ENCODE measurements at regions not wholly inside any gene's neighbourhood (a gene's known extent, or its start where the extent isn't known, plus 50 kb on each side); places are given as distances from the start of the nearest gene placed in this dataset.
"Not testable (repeated sequence)": the region's sequence is repeated elsewhere in the genome, so short reads cannot be mapped to it uniquely, and the experiment has no call there.

DNA sequence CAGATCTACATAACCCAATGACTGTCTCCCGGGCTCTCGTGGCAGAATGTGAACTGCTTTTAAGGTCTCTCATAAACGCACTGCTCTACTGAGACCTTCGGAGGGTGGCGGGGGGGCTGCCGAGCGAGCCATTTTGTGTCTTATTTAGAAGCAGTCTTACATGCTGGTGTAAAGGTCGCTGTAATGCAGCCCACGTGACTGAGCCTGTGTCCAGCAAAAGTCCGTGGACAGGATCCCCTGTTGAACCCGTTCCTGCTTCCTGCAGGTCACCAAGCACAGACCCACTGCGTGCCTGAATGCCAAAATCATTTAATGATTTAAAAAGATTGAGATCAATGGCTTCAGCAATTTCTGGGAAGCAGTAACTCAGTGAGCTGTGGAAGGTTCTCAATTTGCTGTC is 415.9 kb downstream of the BCOR start:
- Mint-ChIP-seq H3K27ac (no peak overlapping the region), H3K36me3 (ENCODE audit: low read depth) (no peaks in the 10 kb centered on the region), H3K4me3 (no peak overlapping the region), H3K4me1 (ENCODE audit: low read depth) (no peaks in the 10 kb centered on the region), H3K27me3 (ENCODE audit: low read depth) (peaks cover 16% of the 10 kb centered on the region), H3K9me3 (no peaks in the 10 kb centered on the region)

DNA sequence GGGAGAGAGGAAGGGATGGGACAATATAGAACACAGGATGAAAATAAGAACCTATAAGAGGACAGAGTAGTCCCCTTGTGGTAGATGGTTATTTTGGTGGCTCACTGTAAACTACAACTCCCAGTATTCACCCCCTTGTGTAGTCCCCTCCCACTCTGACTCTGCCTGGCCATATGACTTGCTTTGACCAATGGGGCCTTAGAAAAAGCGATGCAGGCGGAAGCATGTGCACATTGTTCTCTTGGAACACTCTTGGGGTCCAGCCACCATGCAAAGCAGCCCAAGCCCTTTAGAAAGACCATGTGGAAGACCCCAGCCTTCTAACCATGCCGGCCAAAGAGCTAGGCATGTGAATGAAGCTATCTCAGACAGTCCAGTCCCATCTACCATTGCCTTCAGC is 415.0 kb downstream of the BCOR start:
- Mint-ChIP-seq H3K4me1 (ENCODE audit: low read depth) (no peaks in the 10 kb centered on the region), H3K4me3 (no peak overlapping the region), H3K9me3 (no peaks in the 10 kb centered on the region), H3K27me3 (ENCODE audit: low read depth) (peaks cover 16% of the 10 kb centered on the region), H3K36me3 (ENCODE audit: low read depth) (no peaks in the 10 kb centered on the region), H3K27ac (no peak overlapping the region)

DNA sequence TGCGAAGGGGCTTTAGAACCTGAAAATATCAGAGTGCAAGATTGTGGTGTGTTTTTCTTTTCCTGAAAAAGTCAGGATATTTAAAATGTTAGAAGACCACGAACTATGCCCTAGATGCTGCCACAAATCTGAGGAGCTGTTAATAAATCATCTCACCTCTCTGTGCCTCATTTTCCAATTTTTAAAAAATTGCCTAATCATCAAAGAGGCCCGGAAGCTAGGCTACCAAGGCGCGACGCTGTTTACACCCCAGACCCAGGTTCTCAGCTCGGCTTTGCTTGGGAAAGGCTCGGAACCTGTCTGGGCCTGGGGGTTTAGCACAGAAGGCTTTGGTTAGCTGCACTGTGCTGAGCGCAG is 409.6 kb downstream of the BCOR start:
- H3K4me3 Mint-ChIP-seq: no peak overlapping the region
- no peak overlapping the region for H3K27ac Mint-ChIP-seq
- no peaks in the 10 kb centered on the region for H3K36me3 Mint-ChIP-seq (ENCODE audit: low read depth)
- no peaks in the 10 kb centered on the region for H3K9me3 Mint-ChIP-seq
- peaks cover 43% of the 10 kb centered on the region for H3K27me3 Mint-ChIP-seq (ENCODE audit: low read depth)
- H3K4me1 Mint-ChIP-seq (ENCODE audit: low read depth): no peaks in the 10 kb centered on the region

DNA sequence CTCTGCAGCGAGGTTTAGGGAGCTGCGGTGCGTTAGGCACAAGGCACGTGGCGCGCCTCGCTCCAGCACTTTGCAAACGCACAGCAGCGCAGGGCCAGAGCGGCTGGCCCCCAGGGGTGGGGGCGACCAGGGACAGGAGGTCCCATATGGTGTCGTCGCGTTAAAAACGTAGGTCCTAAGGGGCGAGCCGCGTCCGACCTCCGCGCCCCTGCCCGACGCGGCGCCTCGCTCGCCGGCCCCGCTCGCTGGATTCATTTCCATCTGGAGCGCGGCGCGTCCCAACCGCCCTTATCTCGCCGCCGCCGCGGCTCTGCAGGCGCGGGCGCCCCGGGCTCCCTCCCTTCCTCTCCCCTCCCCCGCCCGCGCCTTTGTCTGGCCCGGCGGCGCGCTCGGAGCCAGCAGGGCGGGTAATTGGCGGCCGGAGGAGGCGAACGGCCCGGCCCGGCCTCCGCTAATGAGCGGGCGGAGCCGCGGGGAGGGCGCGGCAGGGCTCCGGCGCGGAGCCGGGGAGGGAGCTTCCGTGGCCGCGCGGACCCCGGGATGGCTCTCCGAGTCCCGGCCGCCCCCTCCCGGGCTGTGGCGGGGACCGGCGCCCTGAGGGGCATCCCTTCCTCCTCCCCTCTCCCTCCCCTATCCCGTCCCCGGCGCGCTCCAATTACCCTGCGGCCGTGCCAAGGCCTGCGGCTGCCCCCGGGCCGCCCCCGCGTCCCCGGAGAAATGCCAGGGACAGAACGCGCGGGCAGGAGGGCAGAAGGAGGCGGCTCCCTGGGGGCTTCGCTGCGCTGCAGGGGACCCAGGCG is 409.0 kb downstream of the BCOR start:
- Mint-ChIP-seq H3K9me3 (no peaks in the 10 kb centered on the region), H3K27ac (no peak overlapping the region), H3K36me3 (ENCODE audit: low read depth) (no peaks in the 10 kb centered on the region), H3K27me3 (ENCODE audit: low read depth) (peaks cover 43% of the 10 kb centered on the region), H3K4me3 (no peak overlapping the region), H3K4me1 (ENCODE audit: low read depth) (no peaks in the 10 kb centered on the region)

DNA sequence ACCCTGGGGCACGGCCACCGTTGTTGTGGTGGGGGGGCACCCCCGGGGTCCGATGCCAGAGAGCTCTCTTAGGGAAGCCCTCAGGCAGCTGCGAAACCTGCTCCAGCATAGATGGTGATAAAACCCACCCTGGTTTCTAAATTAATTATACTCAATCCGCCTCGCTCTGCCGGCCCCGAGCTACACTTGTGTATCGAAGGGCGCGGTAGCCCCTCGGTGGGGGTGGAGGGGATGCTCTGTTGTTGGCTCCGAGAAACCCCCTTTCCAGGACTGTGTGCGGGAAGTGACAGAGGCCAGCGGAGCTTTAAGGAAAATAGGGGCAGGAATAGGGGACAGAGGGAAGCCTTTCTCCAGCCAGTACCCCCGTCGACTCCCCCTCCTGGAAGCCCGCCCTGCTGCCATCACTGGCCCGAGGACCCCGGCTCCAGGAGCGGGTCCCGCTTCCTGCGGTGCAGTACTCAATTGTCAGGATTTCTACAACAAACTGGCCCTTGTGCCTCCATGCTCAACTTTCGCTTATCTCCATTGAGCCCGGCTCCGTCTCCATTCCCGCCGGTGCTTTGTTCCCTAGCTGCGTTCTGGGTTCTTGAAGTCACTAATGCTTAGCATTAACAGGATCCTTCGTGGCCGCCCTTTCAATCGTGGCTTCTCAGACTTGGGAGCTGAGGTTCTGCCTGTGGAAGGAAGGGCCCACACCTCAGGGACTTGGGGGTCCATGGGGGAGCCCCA is 408.2 kb downstream of the BCOR start:
- H3K36me3 Mint-ChIP-seq (ENCODE audit: low read depth): no peaks in the 10 kb centered on the region
- no peaks in the 10 kb centered on the region for H3K4me1 Mint-ChIP-seq (ENCODE audit: low read depth)
- H3K27ac Mint-ChIP-seq: no peak overlapping the region
- H3K27me3 Mint-ChIP-seq (ENCODE audit: low read depth): peaks cover 43% of the 10 kb centered on the region
- no peaks in the 10 kb centered on the region for H3K9me3 Mint-ChIP-seq
- H3K4me3 Mint-ChIP-seq: peak overlapping the region; percentile 34

DNA sequence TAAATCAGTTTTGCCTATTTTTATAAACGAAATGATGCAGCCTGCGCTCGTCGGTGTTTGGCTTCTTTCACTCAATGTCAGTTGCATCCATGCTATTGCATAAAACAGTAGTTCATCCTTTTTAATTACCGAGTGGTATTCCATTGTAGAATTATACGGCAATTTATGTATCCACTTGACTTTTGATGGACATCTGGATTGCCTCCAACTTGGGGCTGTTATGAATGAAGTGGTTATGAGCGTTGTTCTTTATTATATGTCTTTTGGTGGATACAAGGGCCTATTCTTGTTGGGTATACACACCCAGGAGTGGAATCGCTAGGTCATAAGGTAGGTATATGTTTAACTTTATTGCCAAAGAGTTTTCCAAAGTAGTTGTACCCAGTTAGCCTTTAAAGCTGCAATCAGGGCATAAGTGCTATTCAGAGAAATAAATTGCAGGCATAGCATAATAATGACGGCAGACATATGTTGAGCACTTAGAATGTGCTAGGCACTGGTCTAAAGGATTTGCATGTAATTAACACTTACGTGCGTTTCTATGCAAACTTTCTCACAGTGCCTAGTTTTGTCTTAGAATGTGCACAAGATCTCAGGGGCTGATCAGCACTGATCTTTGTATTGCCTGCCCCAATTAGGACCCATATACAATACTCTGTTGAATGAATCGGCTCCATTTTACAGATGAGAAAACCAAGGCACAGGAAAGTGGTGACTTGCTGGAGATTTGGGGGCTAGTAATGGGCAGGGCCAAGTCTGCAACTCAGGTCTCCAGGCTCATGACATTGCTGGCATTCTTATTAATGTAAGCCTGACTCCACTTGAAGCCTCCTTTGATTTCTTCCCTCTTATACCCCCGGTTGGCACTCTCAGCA is 407.0 kb downstream of the BCOR start:
- Mint-ChIP-seq H3K9me3 (no peaks in the 10 kb centered on the region), H3K27me3 (ENCODE audit: low read depth) (peaks cover 35% of the 10 kb centered on the region), H3K4me3 (peak overlapping the region; percentile 1), H3K27ac (no peak overlapping the region), H3K4me1 (ENCODE audit: low read depth) (no peaks in the 10 kb centered on the region), H3K36me3 (ENCODE audit: low read depth) (no peaks in the 10 kb centered on the region)

DNA sequence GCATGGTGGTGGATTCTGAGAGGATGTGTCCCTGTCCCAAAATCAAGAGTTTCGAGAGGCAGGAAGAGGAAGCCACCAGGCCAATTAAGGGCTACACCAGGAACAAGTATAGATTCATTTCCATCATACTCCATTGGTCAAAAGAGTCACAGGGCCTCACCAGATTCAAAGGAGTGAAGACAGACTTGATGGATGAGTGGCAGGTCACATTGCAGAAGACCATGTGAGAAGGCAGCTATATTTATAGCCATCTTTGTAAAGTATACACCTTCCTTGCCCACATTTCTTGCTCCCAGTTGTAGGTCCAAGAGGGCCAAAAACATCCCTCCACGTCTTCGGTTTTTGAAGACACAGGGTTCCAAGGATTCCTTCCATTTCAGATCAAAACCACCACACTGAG is 406.0 kb downstream of the BCOR start:
- Mint-ChIP-seq H3K36me3 (ENCODE audit: low read depth) (no peaks in the 10 kb centered on the region), H3K4me1 (ENCODE audit: low read depth) (no peaks in the 10 kb centered on the region), H3K9me3 (peaks cover 3% of the 10 kb centered on the region), H3K27ac (no peak overlapping the region), H3K4me3 (no peak overlapping the region), H3K27me3 (ENCODE audit: low read depth) (peaks cover 29% of the 10 kb centered on the region)

DNA sequence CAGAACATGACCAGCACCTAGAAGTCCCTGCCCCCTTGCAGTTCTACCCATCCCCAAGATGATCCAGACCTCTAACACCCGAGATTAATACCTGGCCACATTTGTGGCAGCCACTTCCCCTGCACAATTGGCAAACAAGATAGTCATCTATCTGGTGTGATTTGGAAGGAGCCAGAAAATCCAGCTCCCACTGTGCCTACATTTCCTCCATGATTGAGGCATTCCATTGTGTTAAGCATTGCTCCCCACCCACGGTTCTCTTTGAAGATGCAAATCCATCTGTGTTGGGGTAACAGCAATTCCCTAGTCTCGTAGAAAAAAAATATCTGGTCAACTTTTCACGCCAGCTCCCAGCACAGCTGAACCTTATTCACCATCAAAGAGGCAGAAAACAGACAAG is 405.0 kb downstream of the BCOR start:
- Mint-ChIP-seq H3K9me3 (peaks cover 3% of the 10 kb centered on the region), H3K27me3 (ENCODE audit: low read depth) (peaks cover 27% of the 10 kb centered on the region), H3K4me1 (ENCODE audit: low read depth) (no peaks in the 10 kb centered on the region), H3K27ac (no peak overlapping the region), H3K36me3 (ENCODE audit: low read depth) (no peaks in the 10 kb centered on the region), H3K4me3 (no peak overlapping the region)

DNA sequence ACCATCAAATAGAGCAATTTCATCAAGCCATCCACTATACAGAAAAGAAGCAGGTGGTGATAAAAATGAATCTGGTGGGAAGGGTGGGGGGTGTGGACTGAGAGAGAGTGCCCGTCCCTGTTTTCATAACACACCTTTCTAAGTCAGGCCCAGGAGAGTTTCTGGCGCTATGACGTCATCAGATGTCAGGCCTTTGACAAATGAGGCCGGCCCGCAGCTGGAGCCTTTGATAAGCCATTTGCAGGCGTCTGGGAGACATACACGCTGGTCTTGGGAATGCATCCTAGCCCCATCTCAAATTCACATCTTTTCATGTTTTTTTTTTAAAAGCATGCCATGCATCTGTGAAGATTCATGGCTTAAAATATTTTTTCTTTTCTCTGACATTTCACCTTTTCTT is 404.5 kb downstream of the BCOR start:
- Mint-ChIP-seq H3K27ac (no peak overlapping the region), H3K4me1 (ENCODE audit: low read depth) (no peaks in the 10 kb centered on the region), H3K36me3 (ENCODE audit: low read depth) (no peaks in the 10 kb centered on the region), H3K4me3 (no peak overlapping the region), H3K9me3 (peaks cover 3% of the 10 kb centered on the region), H3K27me3 (ENCODE audit: low read depth) (peaks cover 27% of the 10 kb centered on the region)

DNA sequence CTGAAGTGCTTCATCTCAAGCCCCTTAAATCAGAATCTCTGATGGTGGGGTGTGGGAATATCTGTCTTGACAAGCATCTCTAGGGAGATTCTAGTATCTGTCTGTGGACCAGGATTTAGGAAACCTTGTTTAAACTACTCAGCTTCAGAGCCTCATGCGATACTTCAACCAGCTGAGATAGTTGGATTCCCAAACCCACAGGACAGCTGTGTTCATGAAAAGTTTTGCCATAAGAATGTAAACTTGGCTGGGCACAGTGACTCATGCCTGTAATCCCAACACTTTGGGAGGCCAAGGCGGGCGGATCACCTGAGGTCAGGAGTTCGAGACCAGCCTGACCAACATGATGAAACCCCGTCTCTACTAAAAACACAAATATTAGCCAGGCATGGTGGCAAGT is 395.1 kb downstream of the BCOR start:
- H3K4me3 Mint-ChIP-seq; H3K9me3 Mint-ChIP-seq; H3K36me3 Mint-ChIP-seq (ENCODE audit: low read depth); H3K27ac Mint-ChIP-seq; H3K27me3 Mint-ChIP-seq (ENCODE audit: low read depth); H3K4me1 Mint-ChIP-seq (ENCODE audit: low read depth): not testable (repeated sequence)

DNA sequence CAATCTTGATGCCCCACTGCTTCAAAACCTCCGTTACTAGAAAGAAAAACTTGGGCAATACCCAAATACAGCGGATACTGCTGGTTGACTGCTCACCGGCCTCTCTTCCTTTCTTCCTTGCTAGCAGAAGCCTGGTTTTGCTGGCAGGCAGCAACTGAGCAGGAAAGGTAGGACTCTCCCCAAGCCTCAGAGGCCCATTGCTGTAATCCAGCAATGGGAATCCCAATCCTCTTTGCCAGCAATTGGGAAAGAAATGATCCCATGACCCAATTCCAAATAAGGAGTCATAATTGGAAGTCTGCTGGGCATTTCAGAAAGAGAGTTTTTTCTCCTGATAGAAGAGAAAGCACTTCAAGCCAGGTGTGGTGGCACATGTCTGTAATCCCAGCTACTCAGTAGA is 394.5 kb downstream of the BCOR start:
- Mint-ChIP-seq H3K4me3 (no peak overlapping the region), H3K36me3 (ENCODE audit: low read depth) (no peaks in the 10 kb centered on the region), H3K27ac (no peak overlapping the region), H3K9me3 (no peaks in the 10 kb centered on the region), H3K4me1 (ENCODE audit: low read depth) (no peaks in the 10 kb centered on the region), H3K27me3 (ENCODE audit: low read depth) (no peaks in the 10 kb centered on the region)

DNA sequence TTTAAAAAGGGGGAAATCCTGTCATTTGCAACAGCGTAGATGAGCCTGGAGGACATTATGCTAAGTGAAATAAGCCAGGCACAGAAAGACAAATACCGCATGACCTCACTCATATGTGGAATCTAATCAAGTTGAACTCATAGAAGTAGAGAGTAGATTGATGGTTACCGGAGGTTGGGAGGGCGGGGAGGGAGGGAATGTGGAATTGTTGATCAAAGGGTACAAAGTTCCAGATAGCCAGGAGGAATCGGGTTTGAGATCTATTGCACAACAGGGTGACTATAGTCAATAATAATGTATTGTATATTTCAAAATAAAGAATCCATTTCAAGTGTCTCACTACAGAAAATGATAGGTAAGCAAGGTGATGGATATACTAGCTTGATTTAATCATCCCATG is 393.2 kb downstream of the BCOR start:
- Mint-ChIP-seq H3K27me3 (ENCODE audit: low read depth) (no peaks in the 10 kb centered on the region), H3K4me1 (ENCODE audit: low read depth) (no peaks in the 10 kb centered on the region), H3K4me3 (no peak overlapping the region), H3K27ac (no peak overlapping the region), H3K9me3 (no peaks in the 10 kb centered on the region), H3K36me3 (ENCODE audit: low read depth) (no peaks in the 10 kb centered on the region)

DNA sequence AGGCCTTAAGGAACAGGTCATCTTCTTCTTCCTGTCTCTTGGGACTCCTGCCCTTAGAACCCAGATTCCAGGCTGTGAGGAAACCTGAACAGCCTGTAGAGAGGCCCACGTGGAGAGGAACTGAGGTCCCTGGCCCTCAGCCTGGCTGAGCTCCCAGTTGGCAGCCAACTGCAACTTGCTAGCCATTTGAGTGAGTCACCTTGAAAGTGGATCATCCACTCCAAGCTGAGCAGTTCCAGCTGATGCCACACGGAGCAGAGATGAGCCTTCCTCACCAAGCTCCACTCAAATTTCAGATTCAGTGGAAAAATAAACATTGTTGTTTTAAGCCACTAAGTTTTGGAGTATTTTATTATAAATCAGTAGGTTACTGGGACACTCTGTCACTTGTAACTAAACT is 392.5 kb downstream of the BCOR start:
- H3K36me3 Mint-ChIP-seq (ENCODE audit: low read depth): no peaks in the 10 kb centered on the region
- H3K27me3 Mint-ChIP-seq (ENCODE audit: low read depth): no peaks in the 10 kb centered on the region
- no peaks in the 10 kb centered on the region for H3K4me1 Mint-ChIP-seq (ENCODE audit: low read depth)
- no peaks in the 10 kb centered on the region for H3K9me3 Mint-ChIP-seq
- no peak overlapping the region for H3K4me3 Mint-ChIP-seq
- no peak overlapping the region for H3K27ac Mint-ChIP-seq

DNA sequence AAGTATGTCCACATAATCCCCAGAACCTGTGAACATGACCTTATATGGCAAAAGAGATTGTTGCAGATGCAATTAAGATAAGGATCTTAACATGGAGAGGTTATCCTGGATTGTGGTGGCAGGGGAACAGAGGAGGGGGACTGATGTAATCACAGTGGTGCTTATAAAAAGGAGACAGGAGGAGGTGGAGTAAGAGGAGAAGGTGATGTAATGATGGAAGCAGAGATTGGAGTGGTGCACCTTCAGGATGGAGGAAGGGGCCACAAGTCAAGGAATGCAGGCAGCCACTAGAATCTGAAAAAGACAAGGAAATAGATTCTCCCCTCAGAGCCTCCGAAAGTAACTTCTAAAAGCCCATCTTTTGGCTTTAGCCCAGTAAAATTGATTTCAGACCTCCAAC is 388.4 kb downstream of the BCOR start:
- no peaks in the 10 kb centered on the region for H3K27me3 Mint-ChIP-seq (ENCODE audit: low read depth)
- no peak overlapping the region for H3K27ac Mint-ChIP-seq
- H3K4me3 Mint-ChIP-seq: no peak overlapping the region
- no peaks in the 10 kb centered on the region for H3K36me3 Mint-ChIP-seq (ENCODE audit: low read depth)
- no peaks in the 10 kb centered on the region for H3K9me3 Mint-ChIP-seq
- H3K4me1 Mint-ChIP-seq (ENCODE audit: low read depth): no peaks in the 10 kb centered on the region

DNA sequence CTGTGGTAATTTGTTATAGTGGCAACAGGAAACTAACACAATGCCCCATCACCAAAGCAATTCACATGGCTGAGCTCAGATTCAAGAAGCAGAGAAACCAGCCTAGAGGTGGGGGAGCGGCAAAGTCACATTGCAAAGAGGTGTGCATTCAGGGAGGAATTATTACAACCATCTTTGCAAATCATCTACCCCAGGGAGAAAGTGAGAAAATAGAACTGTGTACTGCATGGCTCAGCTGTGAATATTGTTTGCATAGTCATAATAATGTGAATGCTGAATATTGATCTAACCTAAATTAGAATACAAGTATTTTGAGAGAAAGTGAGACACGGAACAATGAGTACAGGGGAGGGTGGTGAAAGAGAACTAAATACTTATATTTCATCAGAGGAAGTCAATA is 387.9 kb downstream of the BCOR start:
- H3K27me3 Mint-ChIP-seq (ENCODE audit: low read depth): no peaks in the 10 kb centered on the region
- H3K36me3 Mint-ChIP-seq (ENCODE audit: low read depth): no peaks in the 10 kb centered on the region
- H3K4me1 Mint-ChIP-seq (ENCODE audit: low read depth): no peaks in the 10 kb centered on the region
- no peak overlapping the region for H3K4me3 Mint-ChIP-seq
- H3K9me3 Mint-ChIP-seq: no peaks in the 10 kb centered on the region
- H3K27ac Mint-ChIP-seq: no peak overlapping the region
